Hematopoietic multipotent progenitor cell treated with erythropoietin and hydrocortisone succinate and interleukin-3 and kit ligand, for 15 days (in vitro differentiated cells): ENCODE measurements at regions not wholly inside any gene's neighbourhood (a gene's known extent, or its start where the extent isn't known, plus 50 kb on each side); places are given as distances from the start of the nearest gene placed in this dataset.
"Not testable (repeated sequence)": the region's sequence is repeated elsewhere in the genome, so short reads cannot be mapped to it uniquely, and the experiment has no call there.

Experiments
- DNase-seq: peaks from one replicate; pipeline ENCODE4 v3.0.0-alpha.2; 2015; ENCODE audit warnings: low spot score

GRCh38 chr5:44756097-44756496, 52.6 kb upstream of the MRPS30 start:
- not testable (repeated sequence) for DNase-seq

- no peak for DNase-seq
Measured at GRCh38 chr5:44747396-44747795, 61.4 kb upstream of the MRPS30 start.

GRCh38 chr5:44740660-44741059, 68.1 kb upstream of the MRPS30 start:
- DNase-seq, result no peak

GRCh38 chr5:44729536-44729935, 79.2 kb upstream of the MRPS30 start:
- no peak for DNase-seq

- no peak for DNase-seq
Measured at GRCh38 chr5:44727100-44727499, 81.6 kb upstream of the MRPS30 start.

GRCh38 chr5:44719856-44720255, 88.9 kb upstream of the MRPS30 start:
- no peak for DNase-seq

- no peak for DNase-seq
Measured at GRCh38 chr5:44714871-44715561, 93.7 kb upstream of the MRPS30 start.

GRCh38 chr5:44713446-44713845, 95.3 kb upstream of the MRPS30 start:
- DNase-seq, result no peak

- no peak for DNase-seq
Measured at GRCh38 chr5:44711901-44712300, 96.8 kb upstream of the MRPS30 start.

- DNase-seq, result no peak
Measured at GRCh38 chr5:44708602-44709001, 100.1 kb upstream of the MRPS30 start.

GRCh38 chr5:44707721-44708120, 101.0 kb upstream of the MRPS30 start:
- DNase-seq, result no peak

GRCh38 chr5:44697025-44697424, 111.7 kb upstream of the MRPS30 start:
- DNase-seq, result no peak

- no peak for DNase-seq
Measured at GRCh38 chr5:44695259-44695658, 113.5 kb upstream of the MRPS30 start.

- no peak for DNase-seq
Measured at GRCh38 chr5:44691802-44692201, 116.9 kb upstream of the MRPS30 start.

- DNase-seq, result no peak
Measured at GRCh38 chr5:44681906-44682305, 126.8 kb upstream of the MRPS30 start.

GRCh38 chr5:44679214-44679613, 129.5 kb upstream of the MRPS30 start:
- DNase-seq, result no peak

- no peak for DNase-seq
Measured at GRCh38 chr5:44675296-44675695, 133.5 kb upstream of the MRPS30 start.

- no peak for DNase-seq
Measured at GRCh38 chr5:44674461-44674860, 134.3 kb upstream of the MRPS30 start.

- DNase-seq, result not testable (repeated sequence)
Measured at GRCh38 chr5:44668471-44668870, 140.3 kb upstream of the MRPS30 start.

GRCh38 chr5:44665101-44665701, 143.5 kb upstream of the MRPS30 start:
- DNase-seq, result no peak

- DNase-seq, result no peak
Measured at GRCh38 chr5:44664711-44665100, 144.0 kb upstream of the MRPS30 start.

- DNase-seq, result no peak
Measured at GRCh38 chr5:44663991-44664710, 144.6 kb upstream of the MRPS30 start.

GRCh38 chr5:44661851-44662250, 146.9 kb upstream of the MRPS30 start:
- no peak for DNase-seq
